Gastroesophageal sphincter (tissue), 3 donors: ENCODE measurements at regions not wholly inside any gene's neighbourhood (a gene's known extent, or its start where the extent isn't known, plus 50 kb on each side); places are given as distances from the start of the nearest gene placed in this dataset.
"Not testable (repeated sequence)": the region's sequence is repeated elsewhere in the genome, so short reads cannot be mapped to it uniquely, and the experiment has no call there.

Experiments used
- POLR2A ChIP-seq, 2 donors: fragments of 450-650 bp; IDR thresholded peaks; one replicate each; pipeline ENCODE4 v1.6.1; 2017; ENCODE audit warnings: antibody characterized with exemption in 2 of 2, mild to moderate bottlenecking in 2 of 2, moderate library complexity in 1 of 2
- TF ChIP-seq, protein P1 (sequence below), 4 experiments: fragments of 200-600 bp in 2 of 4; fragments of 450-650 bp in 2 of 4; sonication (generic) in 1 of 4; IDR thresholded peaks; one replicate each; pipeline ENCODE4 v1.5.1; 2017 to 2019; ENCODE audit warnings: antibody characterized with exemption in 4 of 4, mild to moderate bottlenecking in 2 of 4, moderate library complexity in 2 of 4

DNA sequence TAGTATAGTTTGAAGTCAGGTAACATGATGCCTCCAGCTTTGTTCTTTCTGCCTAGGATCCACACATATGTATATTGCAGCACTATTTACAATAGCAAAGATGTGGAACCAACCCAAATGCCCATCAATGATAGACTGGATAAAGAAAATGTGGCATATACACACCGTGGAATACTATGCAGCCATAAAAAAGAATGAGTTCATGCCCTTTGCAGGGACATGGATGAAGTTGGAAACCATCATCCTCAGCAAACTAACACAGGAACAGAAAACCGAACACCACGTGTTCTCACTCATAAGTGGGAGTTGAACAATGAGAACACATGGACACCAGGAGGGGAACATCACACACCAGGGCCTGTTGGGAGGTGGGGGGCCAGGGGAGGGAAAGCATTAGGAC is 1111.5 kb downstream of the BRD1 start:
- TF ChIP-seq POLR2A (IDR thresholded peaks at IDR 0.05): not testable (repeated sequence)
- TF ChIP-seq, protein P1, sequence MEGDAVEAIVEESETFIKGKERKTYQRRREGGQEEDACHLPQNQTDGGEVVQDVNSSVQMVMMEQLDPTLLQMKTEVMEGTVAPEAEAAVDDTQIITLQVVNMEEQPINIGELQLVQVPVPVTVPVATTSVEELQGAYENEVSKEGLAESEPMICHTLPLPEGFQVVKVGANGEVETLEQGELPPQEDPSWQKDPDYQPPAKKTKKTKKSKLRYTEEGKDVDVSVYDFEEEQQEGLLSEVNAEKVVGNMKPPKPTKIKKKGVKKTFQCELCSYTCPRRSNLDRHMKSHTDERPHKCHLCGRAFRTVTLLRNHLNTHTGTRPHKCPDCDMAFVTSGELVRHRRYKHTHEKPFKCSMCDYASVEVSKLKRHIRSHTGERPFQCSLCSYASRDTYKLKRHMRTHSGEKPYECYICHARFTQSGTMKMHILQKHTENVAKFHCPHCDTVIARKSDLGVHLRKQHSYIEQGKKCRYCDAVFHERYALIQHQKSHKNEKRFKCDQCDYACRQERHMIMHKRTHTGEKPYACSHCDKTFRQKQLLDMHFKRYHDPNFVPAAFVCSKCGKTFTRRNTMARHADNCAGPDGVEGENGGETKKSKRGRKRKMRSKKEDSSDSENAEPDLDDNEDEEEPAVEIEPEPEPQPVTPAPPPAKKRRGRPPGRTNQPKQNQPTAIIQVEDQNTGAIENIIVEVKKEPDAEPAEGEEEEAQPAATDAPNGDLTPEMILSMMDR (IDR thresholded peaks at IDR 0.05): not testable (repeated sequence)
